GM12864 (cell line): ENCODE measurements at regions not wholly inside any gene's neighbourhood (a gene's known extent, or its start where the extent isn't known, plus 50 kb on each side); places are given as distances from the start of the nearest gene placed in this dataset.

Experiments used
- DNase-seq: peaks from one replicate; pipeline ENCODE4 v3.0.0-alpha.2; 2011; ENCODE audit warnings: low read depth
- H3K4me3 ChIP-seq: 2 replicates; pipeline ENCODE4 v1.5.1; 2011; ENCODE audit warnings: mild to moderate bottlenecking, low read depth, low read length, control low read depth
- CTCF ChIP-seq: IDR thresholded peaks from 2 replicates; pipeline ENCODE4 v1.5.1; 2011; ENCODE audit warnings: low read depth, mild to moderate bottlenecking, moderate library complexity, low read length, control low read depth, inconsistent platforms; ENCODE audit errors: missing control alignments

- TF ChIP-seq CTCF = no peak
- DNase-seq = no peak
- no peak overlapping the region for H3K4me3 ChIP-seq
Measured at GRCh38 chr12:126228936-126229335, 1163.7 kb downstream of the AACS start.

GRCh38 chr12:126232711-126233110, 1167.5 kb downstream of the AACS start:
- no peak for TF ChIP-seq CTCF

GRCh38 chr12:126233625-126234024, 1168.4 kb downstream of the AACS start:
- TF ChIP-seq CTCF = no peak
- no peak overlapping the region for H3K4me3 ChIP-seq

More at GRCh38 chr12:126232711-126233110, 1167.5 kb downstream of the AACS start:
- DNase-seq = no peak
- H3K4me3 ChIP-seq = no peak overlapping the region

GRCh38 chr12:126243814-126244440, 1178.7 kb downstream of the AACS start:
- TF ChIP-seq CTCF = no peak
- H3K4me3 ChIP-seq = no peak overlapping the region
- DNase-seq = no peak

More at GRCh38 chr12:126233625-126234024, 1168.4 kb downstream of the AACS start:
- no peak for DNase-seq

GRCh38 chr12:126247936-126248335, 1182.7 kb downstream of the AACS start:
- no peak for TF ChIP-seq CTCF
- no peak for DNase-seq
- H3K4me3 ChIP-seq = no peak overlapping the region

GRCh38 chr12:126248871-126249403, 1183.7 kb downstream of the AACS start:
- TF ChIP-seq CTCF = no peak
- H3K4me3 ChIP-seq = no peak overlapping the region

GRCh38 chr12:126258190-126258589, 1193.0 kb downstream of the AACS start:
- DNase-seq = no peak
- TF ChIP-seq CTCF = no peak
- H3K4me3 ChIP-seq = no peak overlapping the region

More at GRCh38 chr12:126248871-126249403, 1183.7 kb downstream of the AACS start:
- no peak for DNase-seq
